ENCODE measurements at regions not wholly inside any gene's neighbourhood (a gene's known extent, or its start where the extent isn't known, plus 50 kb on each side); places are given as distances from the start of the nearest gene placed in this dataset.

- Histone ChIP-seq H3K4me1 (ENCODE audit: insufficient read depth, low read length) (no peaks in the 10 kb centered on the region), H3K36me3 (ENCODE audit: insufficient read depth, low read length) (no peaks in the 10 kb centered on the region), H3K9me3 (ENCODE audit: control insufficient read depth, insufficient read depth, low read length) (no peaks in the 10 kb centered on the region), H3K9ac (ENCODE audit: low read depth, low read length) (no peak overlapping the region)
Observed at GRCh38 chr6:81640891-81641290, 111.6 kb downstream of the TENT5A start.

- Histone ChIP-seq H3K9me3 (ENCODE audit: control insufficient read depth, insufficient read depth, low read length) (no peaks in the 10 kb centered on the region), H3K4me1 (ENCODE audit: insufficient read depth, low read length) (no peaks in the 10 kb centered on the region), H3K36me3 (ENCODE audit: insufficient read depth, low read length) (no peaks in the 10 kb centered on the region), H3K9ac (ENCODE audit: low read depth, low read length) (no peak overlapping the region)
Observed at GRCh38 chr6:81640126-81640525, 112.4 kb downstream of the TENT5A start.

GRCh38 chr6:81638366-81638765, 114.1 kb downstream of the TENT5A start:
- Histone ChIP-seq H3K9me3 (ENCODE audit: control insufficient read depth, insufficient read depth, low read length) (no peaks in the 10 kb centered on the region), H3K36me3 (ENCODE audit: insufficient read depth, low read length) (no peaks in the 10 kb centered on the region), H3K4me1 (ENCODE audit: insufficient read depth, low read length) (no peaks in the 10 kb centered on the region), H3K9ac (ENCODE audit: low read depth, low read length) (no peak overlapping the region)

GRCh38 chr6:81636930-81637568, 115.4 kb downstream of the TENT5A start:
- H3K9ac ChIP-seq (ENCODE audit: low read depth, low read length), result no peak overlapping the region
- no peaks in the 10 kb centered on the region for H3K9me3 ChIP-seq (ENCODE audit: control insufficient read depth, insufficient read depth, low read length)
- no peaks in the 10 kb centered on the region for H3K36me3 ChIP-seq (ENCODE audit: insufficient read depth, low read length)

GRCh38 chr6:81634155-81634880, 118.2 kb downstream of the TENT5A start:
- Histone ChIP-seq H3K9ac (ENCODE audit: low read depth, low read length) (no peak overlapping the region), H3K9me3 (ENCODE audit: control insufficient read depth, insufficient read depth, low read length) (no peaks in the 10 kb centered on the region), H3K36me3 (ENCODE audit: insufficient read depth, low read length) (no peaks in the 10 kb centered on the region), H3K4me1 (ENCODE audit: insufficient read depth, low read length) (no peaks in the 10 kb centered on the region)

More at GRCh38 chr6:81636930-81637568, 115.4 kb downstream of the TENT5A start:
- H3K4me1 ChIP-seq (ENCODE audit: insufficient read depth, low read length), result no peaks in the 10 kb centered on the region

GRCh38 chr6:81633391-81633790, 119.1 kb downstream of the TENT5A start:
- H3K36me3 ChIP-seq (ENCODE audit: insufficient read depth, low read length), result no peaks in the 10 kb centered on the region
- H3K4me1 ChIP-seq (ENCODE audit: insufficient read depth, low read length), result no peaks in the 10 kb centered on the region
- H3K9ac ChIP-seq (ENCODE audit: low read depth, low read length), result no peak overlapping the region
- no peaks in the 10 kb centered on the region for H3K9me3 ChIP-seq (ENCODE audit: control insufficient read depth, insufficient read depth, low read length)

GRCh38 chr6:81630719-81631118, 121.8 kb downstream of the TENT5A start:
- Histone ChIP-seq H3K9me3 (ENCODE audit: control insufficient read depth, insufficient read depth, low read length) (no peaks in the 10 kb centered on the region), H3K4me1 (ENCODE audit: insufficient read depth, low read length) (no peaks in the 10 kb centered on the region), H3K9ac (ENCODE audit: low read depth, low read length) (no peak overlapping the region), H3K36me3 (ENCODE audit: insufficient read depth, low read length) (no peaks in the 10 kb centered on the region)

- H3K4me1 ChIP-seq (ENCODE audit: insufficient read depth, low read length), result no peaks in the 10 kb centered on the region
- H3K9ac ChIP-seq (ENCODE audit: low read depth, low read length), result no peak overlapping the region
- no peaks in the 10 kb centered on the region for H3K9me3 ChIP-seq (ENCODE audit: control insufficient read depth, insufficient read depth, low read length)
- H3K36me3 ChIP-seq (ENCODE audit: insufficient read depth, low read length), result no peaks in the 10 kb centered on the region
Observed at GRCh38 chr6:81625216-81625615, 127.3 kb downstream of the TENT5A start.

GRCh38 chr6:81624453-81624852, 128.0 kb downstream of the TENT5A start:
- no peaks in the 10 kb centered on the region for H3K36me3 ChIP-seq (ENCODE audit: insufficient read depth, low read length)
- no peak overlapping the region for H3K9ac ChIP-seq (ENCODE audit: low read depth, low read length)
- no peaks in the 10 kb centered on the region for H3K4me1 ChIP-seq (ENCODE audit: insufficient read depth, low read length)
- H3K9me3 ChIP-seq (ENCODE audit: control insufficient read depth, insufficient read depth, low read length), result no peaks in the 10 kb centered on the region

GRCh38 chr6:81623106-81623759, 129.2 kb downstream of the TENT5A start:
- Histone ChIP-seq H3K4me1 (ENCODE audit: insufficient read depth, low read length) (no peaks in the 10 kb centered on the region), H3K9me3 (ENCODE audit: control insufficient read depth, insufficient read depth, low read length) (no peaks in the 10 kb centered on the region), H3K9ac (ENCODE audit: low read depth, low read length) (no peak overlapping the region), H3K36me3 (ENCODE audit: insufficient read depth, low read length) (no peaks in the 10 kb centered on the region)

GRCh38 chr6:81621816-81622395, 130.6 kb downstream of the TENT5A start:
- Histone ChIP-seq H3K9ac (ENCODE audit: low read depth, low read length) (no peak overlapping the region), H3K9me3 (ENCODE audit: control insufficient read depth, insufficient read depth, low read length) (no peaks in the 10 kb centered on the region), H3K4me1 (ENCODE audit: insufficient read depth, low read length) (no peaks in the 10 kb centered on the region), H3K36me3 (ENCODE audit: insufficient read depth, low read length) (no peaks in the 10 kb centered on the region)

- Histone ChIP-seq H3K9ac (ENCODE audit: low read depth, low read length) (no peak overlapping the region), H3K36me3 (ENCODE audit: insufficient read depth, low read length) (no peaks in the 10 kb centered on the region), H3K9me3 (ENCODE audit: control insufficient read depth, insufficient read depth, low read length) (no peaks in the 10 kb centered on the region), H3K4me1 (ENCODE audit: insufficient read depth, low read length) (no peaks in the 10 kb centered on the region)
Observed at GRCh38 chr6:81614292-81614691, 138.2 kb downstream of the TENT5A start.

- H3K4me1 ChIP-seq (ENCODE audit: insufficient read depth, low read length), result no peaks in the 10 kb centered on the region
- H3K9me3 ChIP-seq (ENCODE audit: control insufficient read depth, insufficient read depth, low read length), result no peaks in the 10 kb centered on the region
- H3K9ac ChIP-seq (ENCODE audit: low read depth, low read length), result no peak overlapping the region
- no peaks in the 10 kb centered on the region for H3K36me3 ChIP-seq (ENCODE audit: insufficient read depth, low read length)
Observed at GRCh38 chr6:81613606-81614005, 138.9 kb downstream of the TENT5A start.

- Histone ChIP-seq H3K9me3 (ENCODE audit: control insufficient read depth, insufficient read depth, low read length) (no peaks in the 10 kb centered on the region), H3K4me1 (ENCODE audit: insufficient read depth, low read length) (no peaks in the 10 kb centered on the region), H3K36me3 (ENCODE audit: insufficient read depth, low read length) (no peaks in the 10 kb centered on the region), H3K9ac (ENCODE audit: low read depth, low read length) (no peak overlapping the region)
Observed at GRCh38 chr6:81612136-81612535, 140.3 kb downstream of the TENT5A start.
